Neural progenitor cell (in vitro differentiated cells): ENCODE measurements at regions not wholly inside any gene's neighbourhood (a gene's known extent, or its start where the extent isn't known, plus 50 kb on each side); places are given as distances from the start of the nearest gene placed in this dataset.
A peak's percentile ranks its signal among the peaks of the same experiment; 100 is the strongest.

ENCODE experiments used
- DNase-seq: peaks from one replicate; pipeline ENCODE4 v3.0.0-alpha.2; 2016; ENCODE audit warnings: low spot score
- H2AFZ ChIP-seq: fragments of 200-600 bp; sonication (generic); replicated peaks from 2 replicates; pipeline ENCODE4 v1.6.1; 2016; ENCODE audit warnings: antibody characterized with exemption
- H3F3A ChIP-seq: fragments of 200-600 bp; sonication (generic); 2 replicates; pipeline ENCODE4 v1.6.1; 2016; ENCODE audit warnings: antibody characterized with exemption, low read depth
- H3K27ac ChIP-seq: fragments of 200-600 bp; sonication (generic); 2 replicates; pipeline ENCODE4 v1.5.1; 2016; ENCODE audit warnings: mild to moderate bottlenecking
- H3K27me3 ChIP-seq: fragments of 200-600 bp; sonication (generic); 2 replicates; pipeline ENCODE4 v1.6.1; 2016; ENCODE audit warnings: mild to moderate bottlenecking, moderate library complexity
- H3K36me3 ChIP-seq: fragments of 200-600 bp; sonication (generic); 2 replicates; pipeline ENCODE4 v1.5.1; 2016
- H3K4me1 ChIP-seq: fragments of 200-600 bp; sonication (generic); 2 replicates; pipeline ENCODE4 v1.6.1; 2016; ENCODE audit warnings: mixed run types
- H3K4me2 ChIP-seq: fragments of 200-600 bp; sonication (generic); 2 replicates; pipeline ENCODE4 v1.6.1; 2016
- H3K4me3 ChIP-seq: fragments of 200-600 bp; sonication (generic); 2 replicates; pipeline ENCODE4 v1.5.1; 2016
- H3K79me2 ChIP-seq: fragments of 200-600 bp; sonication (generic); 2 replicates; pipeline ENCODE4 v1.6.1; 2016; ENCODE audit warnings: low read depth
- H3K9ac ChIP-seq: fragments of 200-600 bp; sonication (generic); 2 replicates; pipeline ENCODE4 v1.6.1; 2016
- H3K9me3 ChIP-seq: fragments of 200-600 bp; sonication (generic); 2 replicates; pipeline ENCODE4 v1.5.1; 2016; ENCODE audit warnings: low read depth
- H4K20me1 ChIP-seq: fragments of 200-600 bp; sonication (generic); 2 replicates; pipeline ENCODE4 v1.6.1; 2016; ENCODE audit warnings: low read depth
- H3K27ac Mint-ChIP-seq: 3 replicates; pipeline ENCODE4 v1.8.0; 2021; ENCODE audit warnings: mixed read lengths
- H3K27me3 Mint-ChIP-seq: 2 replicates; pipeline ENCODE4 v1.8.0; 2022; ENCODE audit warnings: low read depth, mild to moderate bottlenecking, inconsistent platforms, moderate library complexity, mixed read lengths; ENCODE audit not compliant: insufficient read depth
- H3K36me3 Mint-ChIP-seq: 3 replicates; pipeline ENCODE4 v1.8.0; 2021; ENCODE audit warnings: mixed read lengths
- H3K4me1 Mint-ChIP-seq: 3 replicates; pipeline ENCODE4 v1.8.0; 2021; ENCODE audit warnings: mixed read lengths
- H3K4me3 Mint-ChIP-seq: 3 replicates; pipeline ENCODE4 v1.8.0; 2021; ENCODE audit warnings: mild to moderate bottlenecking, moderate library complexity, mixed read lengths
- H3K9me3 Mint-ChIP-seq: 3 replicates; pipeline ENCODE4 v1.8.0; 2020; ENCODE audit warnings: mixed read lengths
- EZH2 ChIP-seq: fragments of 200-600 bp; sonication (generic); IDR thresholded peaks from 2 replicates; pipeline ENCODE4 v1.6.1; 2017; ENCODE audit warnings: antibody characterized with exemption, mild to moderate bottlenecking, moderate library complexity
- EZH2phosphoT487 ChIP-seq: fragments of 200-600 bp; sonication (generic); IDR thresholded peaks from 2 replicates; pipeline ENCODE4 v1.6.1; 2017; ENCODE audit warnings: antibody characterized with exemption
- TF ChIP-seq, protein P1 (sequence below): fragments of 200-600 bp; sonication (generic); IDR thresholded peaks from 2 replicates; pipeline ENCODE4 v1.5.1; 2017; ENCODE audit warnings: antibody characterized with exemption, mild to moderate bottlenecking

DNA sequence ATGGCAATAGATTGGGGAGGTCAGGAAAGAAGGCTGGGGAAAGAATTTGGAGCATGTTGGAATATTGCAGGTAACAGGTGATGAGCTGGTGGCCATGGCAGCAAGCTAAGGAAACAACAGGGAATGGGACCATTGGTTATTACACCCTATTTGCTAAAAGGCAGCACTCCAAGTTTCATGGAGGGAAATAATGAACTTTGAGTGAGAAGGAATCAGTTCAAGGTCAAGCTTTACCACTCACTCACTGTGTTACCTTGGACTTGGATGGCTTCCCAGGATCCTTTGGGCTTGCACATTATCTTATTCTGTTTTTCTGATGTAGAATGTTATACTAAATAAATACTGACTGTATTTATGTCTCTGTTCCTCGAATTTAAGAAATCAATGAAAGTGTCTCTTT, 792.8 kb upstream of the CDH8 start:
- H3K9me3 ChIP-seq, result no peaks in the 10 kb centered on the region
- peaks cover 3% of the 10 kb centered on the region for H3K27me3 Mint-ChIP-seq

DNA sequence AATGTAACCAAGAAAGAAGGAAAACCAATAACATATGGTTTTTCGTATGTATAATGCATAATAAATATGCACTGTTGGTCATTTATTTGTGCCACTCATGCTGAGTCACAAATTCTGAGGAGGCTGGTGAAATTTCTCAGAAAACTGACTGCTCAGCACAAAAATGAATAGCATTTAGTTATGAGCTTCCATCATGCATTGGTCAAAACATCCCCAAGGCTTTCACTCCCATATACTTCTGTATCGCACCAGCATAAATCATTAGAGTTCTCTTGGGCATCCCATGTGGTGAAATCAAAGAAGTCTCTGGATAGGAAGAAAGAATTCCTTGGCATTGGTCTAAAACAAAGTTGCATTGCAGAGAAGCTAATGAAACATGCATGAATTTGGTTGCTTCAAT, 785.6 kb upstream of the CDH8 start:
- no peaks in the 10 kb centered on the region for H4K20me1 ChIP-seq
- TF ChIP-seq, protein P1, sequence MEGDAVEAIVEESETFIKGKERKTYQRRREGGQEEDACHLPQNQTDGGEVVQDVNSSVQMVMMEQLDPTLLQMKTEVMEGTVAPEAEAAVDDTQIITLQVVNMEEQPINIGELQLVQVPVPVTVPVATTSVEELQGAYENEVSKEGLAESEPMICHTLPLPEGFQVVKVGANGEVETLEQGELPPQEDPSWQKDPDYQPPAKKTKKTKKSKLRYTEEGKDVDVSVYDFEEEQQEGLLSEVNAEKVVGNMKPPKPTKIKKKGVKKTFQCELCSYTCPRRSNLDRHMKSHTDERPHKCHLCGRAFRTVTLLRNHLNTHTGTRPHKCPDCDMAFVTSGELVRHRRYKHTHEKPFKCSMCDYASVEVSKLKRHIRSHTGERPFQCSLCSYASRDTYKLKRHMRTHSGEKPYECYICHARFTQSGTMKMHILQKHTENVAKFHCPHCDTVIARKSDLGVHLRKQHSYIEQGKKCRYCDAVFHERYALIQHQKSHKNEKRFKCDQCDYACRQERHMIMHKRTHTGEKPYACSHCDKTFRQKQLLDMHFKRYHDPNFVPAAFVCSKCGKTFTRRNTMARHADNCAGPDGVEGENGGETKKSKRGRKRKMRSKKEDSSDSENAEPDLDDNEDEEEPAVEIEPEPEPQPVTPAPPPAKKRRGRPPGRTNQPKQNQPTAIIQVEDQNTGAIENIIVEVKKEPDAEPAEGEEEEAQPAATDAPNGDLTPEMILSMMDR, result no peak
- TF ChIP-seq EZH2phosphoT487 (no peak), EZH2 (no peak)
- Mint-ChIP-seq H3K4me3 (no peak overlapping the region), H3K36me3 (no peaks in the 10 kb centered on the region), H3K9me3 (peaks cover 5% of the 10 kb centered on the region), H3K27me3 (peaks cover 2% of the 10 kb centered on the region), H3K4me1 (peaks cover 5% of the 10 kb centered on the region), H3K27ac (no peak overlapping the region)
- no peaks in the 10 kb centered on the region for H3F3A ChIP-seq
- no peak overlapping the region for H3K9ac ChIP-seq
- no peak overlapping the region for H2AFZ ChIP-seq
- DNase-seq, result no peak
- H3K79me2 ChIP-seq, result no peaks in the 10 kb centered on the region
- H3K4me1 ChIP-seq, result no peaks in the 10 kb centered on the region
- no peak overlapping the region for H3K27ac ChIP-seq
- H3K27me3 ChIP-seq, result no peaks in the 10 kb centered on the region
- H3K4me2 ChIP-seq, result no peak overlapping the region
- no peaks in the 10 kb centered on the region for H3K9me3 ChIP-seq
- H3K4me3 ChIP-seq, result no peak overlapping the region
- H3K36me3 ChIP-seq, result no peaks in the 10 kb centered on the region

More for the DNA sequence above, 792.8 kb upstream of the CDH8 start:
- no peaks in the 10 kb centered on the region for H3K9me3 Mint-ChIP-seq
- Histone ChIP-seq H3K27me3 (no peaks in the 10 kb centered on the region), H4K20me1 (no peaks in the 10 kb centered on the region), H3K36me3 (no peaks in the 10 kb centered on the region), H3F3A (no peaks in the 10 kb centered on the region), H3K79me2 (no peaks in the 10 kb centered on the region), H2AFZ (no peak overlapping the region), H3K4me1 (peaks cover 3% of the 10 kb centered on the region), H3K4me2 (no peak overlapping the region), H3K27ac (no peak overlapping the region), H3K9ac (no peak overlapping the region), H3K4me3 (no peak overlapping the region)
- H3K4me1 Mint-ChIP-seq, result peaks cover 44% of the 10 kb centered on the region
- DNase-seq, result no peak
- TF ChIP-seq EZH2phosphoT487 (no peak), EZH2 (no peak)
- TF ChIP-seq, protein P1, result no peak
- H3K27ac Mint-ChIP-seq, result peak overlapping the region; percentile 14
- no peak overlapping the region for H3K4me3 Mint-ChIP-seq
- H3K36me3 Mint-ChIP-seq, result no peaks in the 10 kb centered on the region

DNA sequence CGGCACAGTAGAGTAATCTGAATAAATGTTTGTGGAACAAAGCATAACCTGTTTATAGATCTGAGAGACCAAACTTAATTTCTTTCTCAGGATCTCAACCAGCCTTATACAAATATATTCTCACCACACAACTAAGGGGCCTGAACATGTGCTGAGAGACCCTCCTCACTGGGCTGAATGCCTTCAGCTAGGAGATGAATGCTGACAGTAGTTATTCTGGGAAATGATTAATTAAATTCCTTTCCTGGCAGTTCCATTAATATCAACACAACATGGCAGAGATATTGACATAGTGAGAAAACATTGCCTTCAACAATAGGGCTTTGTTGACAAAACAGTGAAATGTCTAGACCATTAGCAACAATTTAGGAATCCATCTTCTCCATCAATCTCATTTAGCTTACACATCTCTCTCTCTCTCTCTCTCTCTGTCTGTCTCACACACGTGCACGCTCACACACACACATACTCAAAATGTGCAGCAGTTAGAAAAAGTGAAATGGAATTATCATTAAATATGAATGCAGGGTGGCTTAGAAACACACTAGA, 780.8 kb upstream of the CDH8 start:
- peaks cover 5% of the 10 kb centered on the region for H3K4me1 Mint-ChIP-seq
- Histone ChIP-seq H3K27me3 (no peaks in the 10 kb centered on the region), H3K9ac (no peak overlapping the region), H3K4me1 (no peaks in the 10 kb centered on the region), H3K27ac (no peak overlapping the region), H3K79me2 (no peaks in the 10 kb centered on the region), H3F3A (no peaks in the 10 kb centered on the region), H4K20me1 (no peaks in the 10 kb centered on the region), H3K9me3 (no peaks in the 10 kb centered on the region), H2AFZ (no peak overlapping the region), H3K36me3 (no peaks in the 10 kb centered on the region), H3K4me2 (no peak overlapping the region), H3K4me3 (no peak overlapping the region)
- TF ChIP-seq EZH2phosphoT487, result no peak
- TF ChIP-seq, protein P1, result no peak
- TF ChIP-seq EZH2, result no peak
- H3K36me3 Mint-ChIP-seq, result no peaks in the 10 kb centered on the region
- H3K27ac Mint-ChIP-seq, result no peak overlapping the region
- peaks cover 2% of the 10 kb centered on the region for H3K9me3 Mint-ChIP-seq
- DNase-seq, result no peak
- H3K4me3 Mint-ChIP-seq, result no peak overlapping the region
- H3K27me3 Mint-ChIP-seq, result no peaks in the 10 kb centered on the region
